GM12878 (cell line): ENCODE measurements at regions not wholly inside any gene's neighbourhood (a gene's known extent, or its start where the extent isn't known, plus 50 kb on each side); places are given as distances from the start of the nearest gene placed in this dataset.

Experiments used
- ATAC-seq: fragments of 200-7000 bp; cut with Tn5 transposase; 3 replicates; pipeline ENCODE4 v1.9.1; 2020; ENCODE audit warnings: mild to moderate bottlenecking, moderate library complexity
- BruUV-seq: library from RNA; stranded (reverse); fragments of 400-500 nt; replicated peaks from 2 replicates; lab custom pipeline; 2021; lab: Mats Ljungman, UMichigan
- CTCF ChIA-PET: fragments of 300-600 bp; sonication (Branson Sonifier 250); formaldehyde crosslinking; extraction: SDS; loops from one replicate; lab custom pipeline; 2021; ENCODE audit warnings: inconsistent platforms; lab: Yijun Ruan, JAX
- POLR2A ChIA-PET: fragments of 350-600 bp; formaldehyde crosslinking; extraction: SDS; loops from one replicate; lab custom pipeline; 2021; ENCODE audit warnings: inconsistent platforms; lab: Charles Lee
- RAD21 ChIA-PET: fragments of 300-600 bp; sonication (Branson Sonifier 250); formaldehyde crosslinking; loops from one replicate; lab custom pipeline; 2023; ENCODE audit warnings: antibody characterized with exemption; ENCODE audit not compliant: unreplicated experiment; lab: Charles Lee
- SMC1A ChIA-PET: fragments of 300-600 bp; sonication (Branson Sonifier 250); formaldehyde crosslinking; loops from one replicate; lab custom pipeline; 2023; ENCODE audit not compliant: unreplicated experiment, uncharacterized antibody; lab: Charles Lee
- DNase-seq: peaks from one replicate; pipeline ENCODE4 v3.0.0-alpha.2; 2011; ENCODE audit warnings: low read depth, low spot score
- FAIRE-seq: peaks from 3 replicates; lab custom pipeline; 2011; peaks lifted over from hg19 to GRCh38; lab: Jason Lieb, UNC
- H2AFZ ChIP-seq: 2 replicates; pipeline ENCODE4 v1.6.0; 2011; ENCODE audit warnings: low read depth, low read length, control low read depth; ENCODE audit not compliant: control insufficient read depth
- H3K27ac ChIP-seq: 2 replicates; pipeline ENCODE4 v1.5.1; 2011; ENCODE audit warnings: control low read depth; ENCODE audit not compliant: control insufficient read depth, insufficient read depth
- H3K27me3 ChIP-seq, 2 experiments: replicated peaks in 1 of 2; 2 replicates each; pipeline versions ENCODE4 v1.6.0 to v1.6.1; 2011; ENCODE audit warnings: low read length in 1 of 2; ENCODE audit not compliant: control insufficient read depth in 2 of 2, insufficient read depth in 2 of 2
- H3K36me3 ChIP-seq, 2 experiments: 2 replicates each; pipeline ENCODE4 v1.5.1; 2011; ENCODE audit warnings: low read length in 1 of 2; ENCODE audit not compliant: control insufficient read depth in 2 of 2, insufficient read depth in 2 of 2
- H3K4me1 ChIP-seq: 2 replicates; pipeline ENCODE4 v1.6.1; 2011; ENCODE audit warnings: mild to moderate bottlenecking, low read length, moderate library complexity, mixed read lengths; ENCODE audit not compliant: control insufficient read depth, insufficient read depth
- H3K4me2 ChIP-seq: 2 replicates; pipeline ENCODE4 v1.6.0; 2011; ENCODE audit warnings: control low read depth; ENCODE audit not compliant: control insufficient read depth, insufficient read depth
- H3K4me3 ChIP-seq: fragments of 200-600 bp; sonication (generic); 2 replicates; pipeline ENCODE4 v1.5.1; 2016
- H3K79me2 ChIP-seq: 2 replicates; pipeline ENCODE4 v1.6.0; 2011; ENCODE audit warnings: low read length; ENCODE audit not compliant: control insufficient read depth, insufficient read depth
- H3K9ac ChIP-seq: 2 replicates; pipeline ENCODE4 v1.8.0; 2011; ENCODE audit warnings: low read length, control low read depth, mixed read lengths; ENCODE audit not compliant: control insufficient read depth, insufficient read depth
- H3K9me3 ChIP-seq: replicated peaks from 3 replicates; pipeline ENCODE4 v1.5.1; 2011; ENCODE audit warnings: mild to moderate bottlenecking, low read length; ENCODE audit not compliant: control insufficient read depth, insufficient read depth
- H4K20me1 ChIP-seq: 2 replicates; pipeline ENCODE4 v1.6.0; 2011; ENCODE audit not compliant: control insufficient read depth, insufficient read depth
- CHD4 ChIP-seq: fragments of 200-600 bp; sonication (generic); IDR thresholded peaks from 2 replicates; pipeline ENCODE4 v1.6.1; 2016; ENCODE audit warnings: mild to moderate bottlenecking
- CREM ChIP-seq: IDR thresholded peaks from 2 replicates; pipeline ENCODE4 v1.6.1; 2014; ENCODE audit warnings: antibody characterized with exemption, low read depth
- EGR1 ChIP-seq, 2 experiments: IDR thresholded peaks; 1 replicate in 1 of 2; 2 replicates in 1 of 2; pipeline ENCODE4 v1.6.1; 2011 to 2012; ENCODE audit warnings: low read depth in 2 of 2, low read length in 2 of 2, borderline replicate concordance in 1 of 2, mild to moderate bottlenecking in 1 of 2, moderate library complexity in 1 of 2
- EP300 ChIP-seq, 2 experiments: fragments of 150-350 bp in 1 of 2; IDR thresholded peaks; 2 replicates each; pipeline ENCODE4 v1.6.1; 2011 to 2012; ENCODE audit warnings: low read depth in 2 of 2, low read length in 2 of 2, borderline replicate concordance in 1 of 2, improper control_type of control experiment in 1 of 2, inconsistent platforms in 1 of 2; ENCODE audit not compliant: control insufficient read depth in 1 of 2
- IKZF1 ChIP-seq: fragments of 450-650 bp; conservative IDR thresholded peaks from 2 replicates; pipeline ENCODE4 v1.6.1; 2017; ENCODE audit warnings: antibody characterized with exemption, mild to moderate bottlenecking
- KAT2A ChIP-seq: conservative IDR thresholded peaks from 2 replicates; pipeline ENCODE4 v1.6.1; 2011; ENCODE audit warnings: low read depth, low read length; ENCODE audit not compliant: control insufficient read depth
- SREBF2 ChIP-seq: IDR thresholded peaks from 2 replicates; pipeline ENCODE4 v1.6.1; 2012; ENCODE audit warnings: mild to moderate bottlenecking, low read length
- STAT3 ChIP-seq: IDR thresholded peaks from 2 replicates; pipeline ENCODE4 v1.6.1; 2011; ENCODE audit warnings: low read depth, low read length, improper control_type of control experiment
- TCF7 ChIP-seq: IDR thresholded peaks from 2 replicates; pipeline ENCODE4 v1.6.1; 2014; ENCODE audit warnings: antibody characterized with exemption, borderline replicate concordance
- ZZZ3 ChIP-seq: IDR thresholded peaks from 2 replicates; pipeline ENCODE4 v1.6.1; 2011; ENCODE audit warnings: low read depth; ENCODE audit not compliant: control insufficient read depth, insufficient read length
- WGBS: methylation state at CpG from one replicate; pipeline ENCODE4 v1.1.6; 2016; ENCODE audit warnings: low lambda C conversion rate; ENCODE audit not compliant: insufficient replicate concordance, insufficient coverage; ENCODE audit errors: missing lambda C conversion rate; 5-methylcytosine and 5-hydroxymethylcytosine counted together
- in situ Hi-C: fragments of 300-500 bp; cut with MboI; formaldehyde crosslinking; loops from 9 replicates; pipeline ENCODE4 v1.14.3; 2018; ENCODE audit warnings: mixed read lengths
- intact Hi-C: fragments of 100-400 bp; cut with micrococcal nuclease; formaldehyde crosslinking; loops from one replicate; pipeline ENCODE4 v1.14.2; 2022; ENCODE audit not compliant: unreplicated experiment
- TF ChIP-seq, protein P1 (sequence below): IDR thresholded peaks from 2 replicates; pipeline ENCODE4 v1.6.1; 2012; ENCODE audit warnings: low read depth, low read length, improper control_type of control experiment

GRCh38 chr13:60288569-60288968 is 108.5 kb upstream of the TDRD3 start:
- 41% methylated on average over 6 of the region's 6 CpGs for WGBS
- CTCF ChIA-PET, result no interaction called here
- POLR2A ChIA-PET, result no interaction called here
- ATAC-seq (no peak), FAIRE-seq (no peak), DNase-seq (no peak)
- RAD21 ChIA-PET, result no interaction called here
- Histone ChIP-seq H3K79me2 (no peaks in the 10 kb centered on the region), H3K36me3 (no peaks in the 10 kb centered on the region), H3K4me2 (no peak overlapping the region), H3K27me3 (no peaks in the 10 kb centered on the region; a peak in 1 of 4 replicates), H3K27ac (no peak overlapping the region), H2AFZ (no peak overlapping the region), H3K4me1 (no peaks in the 10 kb centered on the region), H4K20me1 (no peaks in the 10 kb centered on the region), H3K4me3 (no peak overlapping the region), H3K9ac (no peak overlapping the region), H3K9me3 (no peaks in the 10 kb centered on the region)
- BruUV-seq, result no TSS peak
- in situ Hi-C loops, result no loop called here
- intact Hi-C loops, result no loop called here
- TF ChIP-seq, protein P1, sequence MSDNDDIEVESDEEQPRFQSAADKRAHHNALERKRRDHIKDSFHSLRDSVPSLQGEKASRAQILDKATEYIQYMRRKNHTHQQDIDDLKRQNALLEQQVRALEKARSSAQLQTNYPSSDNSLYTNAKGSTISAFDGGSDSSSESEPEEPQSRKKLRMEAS, result no peak
- no peak for TF ChIP-seq EGR1 (IDR thresholded peaks at IDR 0.05; ENCODE audit: borderline replicate concordance in 1 of 2, low read depth in 2 of 2, low read length in 2 of 2)
- no peak for TF ChIP-seq TCF7
- no peak for TF ChIP-seq EP300 (IDR thresholded peaks at IDR 0.05; ENCODE audit: borderline replicate concordance in 1 of 2, control insufficient read depth in 1 of 2, low read depth in 2 of 2, low read length in 2 of 2)
- no peak for TF ChIP-seq ZZZ3
- TF ChIP-seq IKZF1, result no peak
- TF ChIP-seq SREBF2, result no peak
- TF ChIP-seq STAT3, result no peak
- no peak for TF ChIP-seq KAT2A
- no peak for TF ChIP-seq CHD4
- no peak for TF ChIP-seq CREM
- SMC1A ChIA-PET, result no interaction called here
